Spinal cord (tissue), 9 donors: ENCODE measurements at regions not wholly inside any gene's neighbourhood (a gene's known extent, or its start where the extent isn't known, plus 50 kb on each side); places are given as distances from the start of the nearest gene placed in this dataset.
A peak's percentile ranks its signal among the peaks of the same experiment; 100 is the strongest.
"Not testable (repeated sequence)": the region's sequence is repeated elsewhere in the genome, so short reads cannot be mapped to it uniquely, and the experiment has no call there.

ENCODE experiments used
- DNase-seq, 6 donors: peaks; one replicate each; pipeline versions ENCODE4 v3.0.0 to v3.0.0-alpha.2; 2013 to 2015; ENCODE audit warnings: low spot score in 6 of 6, low read depth in 4 of 6
- H3K27ac ChIP-seq: one replicate; pipeline ENCODE4 v1.5.1; 2013; ENCODE audit warnings: low read depth, low read length, control low read depth
- H3K27me3 ChIP-seq: one replicate; pipeline ENCODE4 v1.6.1; 2013; ENCODE audit warnings: low read length; ENCODE audit not compliant: control insufficient read depth, insufficient read depth
- H3K36me3 ChIP-seq: one replicate; pipeline ENCODE4 v1.6.1; 2013; ENCODE audit warnings: low read length; ENCODE audit not compliant: control insufficient read depth, insufficient read depth
- H3K4me1 ChIP-seq: one replicate; pipeline ENCODE4 v1.6.1; 2013; ENCODE audit warnings: low read length; ENCODE audit not compliant: control insufficient read depth, insufficient read depth
- H3K4me3 ChIP-seq: one replicate; pipeline ENCODE4 v1.5.1; 2013; ENCODE audit warnings: low read depth, low read length, control low read depth
- H3K9me3 ChIP-seq: one replicate; pipeline ENCODE4 v1.6.1; 2013; ENCODE audit warnings: low read length; ENCODE audit not compliant: control insufficient read depth, insufficient read depth
- WGBS: methylation state at CpG from one replicate; pipeline ENCODE4 v1.1.5; 2013; ENCODE audit warnings: missing lambda C conversion rate; ENCODE audit not compliant: insufficient coverage; 5-methylcytosine and 5-hydroxymethylcytosine counted together
- donor health status: healthy.

DNA sequence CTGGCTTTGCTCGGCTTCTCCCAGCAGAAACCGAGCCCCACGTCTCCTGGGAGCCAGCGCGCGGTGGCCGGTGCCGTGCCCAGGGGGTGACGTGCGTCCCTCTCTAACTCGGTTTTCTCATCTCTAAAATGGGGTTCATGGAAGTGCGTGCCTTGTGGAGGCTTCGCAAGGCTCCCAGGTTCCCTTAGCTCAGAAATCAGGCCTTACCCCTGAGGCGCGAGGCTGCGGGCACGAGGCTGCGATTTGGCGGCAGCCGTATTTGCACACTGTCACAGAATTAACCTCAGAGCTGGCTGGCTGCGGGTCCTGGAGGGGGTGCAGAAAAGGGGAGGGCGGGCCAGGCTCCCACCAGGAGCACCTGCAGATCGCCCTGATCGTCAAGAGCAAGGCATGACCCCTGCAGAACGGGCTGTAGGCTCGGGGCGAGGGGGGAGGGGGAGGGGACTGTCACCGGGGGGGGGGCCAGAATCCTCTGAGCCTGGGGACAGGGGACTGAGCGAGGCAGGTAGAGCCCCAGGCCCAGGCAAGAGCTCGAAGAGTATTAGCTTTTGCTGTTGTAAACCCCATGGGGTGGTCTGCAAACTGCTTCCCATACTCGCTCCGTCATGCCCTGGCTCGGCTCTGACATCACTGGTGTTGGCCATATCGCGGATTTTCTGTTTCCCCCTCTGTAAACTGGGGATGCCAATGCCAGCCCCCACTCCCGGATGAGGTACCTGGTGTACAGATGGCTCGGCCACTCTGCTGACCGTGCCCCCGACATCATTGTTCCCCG is 62.2 kb downstream of the CCNE1 start:
- Histone ChIP-seq H3K36me3 (no peaks in the 10 kb centered on the region), H3K27me3 (peaks cover 11% of the 10 kb centered on the region), H3K9me3 (no peaks in the 10 kb centered on the region), H3K4me3 (no peak overlapping the region), H3K4me1 (peaks cover 25% of the 10 kb centered on the region), H3K27ac (no peak overlapping the region)
- 25% methylated on average over 31 of the region's 40 CpGs for WGBS
- DNase-seq, result peak in 1 of 6 donors; percentile 13

DNA sequence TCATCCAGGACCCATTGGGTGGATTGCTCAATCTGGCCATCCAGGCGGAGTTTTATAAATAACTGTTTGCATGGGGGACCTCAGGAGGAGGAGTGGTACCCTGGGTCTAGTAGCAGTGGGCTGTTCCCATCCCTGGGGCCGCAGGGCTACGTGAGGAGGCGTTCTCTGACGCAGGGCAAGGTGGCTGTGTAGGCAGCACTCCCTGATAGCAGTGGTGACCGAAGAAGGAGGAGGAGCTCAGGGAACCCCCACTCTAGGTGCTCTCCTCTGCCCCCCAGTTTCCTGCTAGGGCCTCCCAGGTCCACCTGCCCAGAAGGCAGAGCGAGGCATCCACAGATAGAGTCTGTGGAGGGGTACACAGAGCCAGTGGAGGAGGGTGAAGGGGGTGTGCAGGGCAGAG is 64.1 kb downstream of the CCNE1 start:
- 88% methylated on average over 6 of the region's 7 CpGs for WGBS
- DNase-seq, result no peak
- no peaks in the 10 kb centered on the region for H3K36me3 ChIP-seq
- no peak overlapping the region for H3K4me3 ChIP-seq
- H3K27me3 ChIP-seq, result peaks cover 11% of the 10 kb centered on the region
- H3K4me1 ChIP-seq, result peaks cover 25% of the 10 kb centered on the region
- no peak overlapping the region for H3K27ac ChIP-seq
- H3K9me3 ChIP-seq, result no peaks in the 10 kb centered on the region

DNA sequence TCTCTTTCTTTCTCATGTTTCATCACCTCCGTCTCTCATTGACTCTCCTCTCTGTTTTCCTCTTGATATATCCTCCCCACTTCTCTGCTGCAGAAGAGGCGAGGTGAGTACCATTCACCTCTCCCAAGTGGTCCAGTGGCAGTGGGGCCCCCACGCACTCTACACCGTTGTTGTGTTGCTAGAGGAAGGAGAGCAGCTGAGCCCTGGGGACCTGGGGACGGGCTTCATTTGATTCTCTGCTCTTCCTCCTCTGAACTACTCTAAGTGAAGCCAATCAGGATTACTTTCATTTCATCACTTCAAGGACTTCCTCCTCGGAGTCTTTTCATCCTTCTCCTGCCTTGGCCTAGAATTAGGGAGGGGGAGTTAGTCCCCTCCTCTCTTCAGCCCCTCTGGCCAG is 64.6 kb downstream of the CCNE1 start:
- peaks cover 11% of the 10 kb centered on the region for H3K27me3 ChIP-seq
- no peaks in the 10 kb centered on the region for H3K36me3 ChIP-seq
- H3K4me1 ChIP-seq, result peaks cover 25% of the 10 kb centered on the region
- no CpG with 5 or more reads among the region's 6 CpGs for WGBS
- no peak for DNase-seq
- H3K4me3 ChIP-seq, result no peak overlapping the region
- H3K27ac ChIP-seq, result no peak overlapping the region
- H3K9me3 ChIP-seq, result no peaks in the 10 kb centered on the region

DNA sequence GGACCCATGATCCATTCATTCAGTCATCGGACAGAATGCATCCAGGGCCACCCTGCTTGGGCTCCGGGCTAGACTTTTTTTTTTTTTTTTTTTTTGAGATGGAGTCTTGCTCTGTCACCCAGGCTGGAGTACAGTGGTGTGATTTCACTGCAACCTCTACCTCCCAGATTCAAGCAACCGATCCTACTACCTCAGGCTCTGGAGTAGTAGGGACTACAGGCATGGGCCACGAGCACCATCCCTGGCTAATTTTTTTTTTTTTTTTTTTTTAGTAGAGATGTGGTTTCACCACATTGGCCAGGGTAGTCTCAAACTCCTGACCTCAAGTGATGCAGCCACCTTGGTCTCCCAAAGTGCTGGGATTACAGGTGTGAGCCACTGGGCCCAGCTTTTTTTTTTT is 65.1 kb downstream of the CCNE1 start:
- not testable (repeated sequence) for H3K4me3 ChIP-seq, H3K36me3 ChIP-seq, H3K9me3 ChIP-seq, H3K27ac ChIP-seq, DNase-seq
- Histone ChIP-seq H3K27me3 (peaks cover 11% of the 10 kb centered on the region), H3K4me1 (peaks cover 25% of the 10 kb centered on the region)
- 88% methylated on average over 1 of the region's 4 CpGs for WGBS

DNA sequence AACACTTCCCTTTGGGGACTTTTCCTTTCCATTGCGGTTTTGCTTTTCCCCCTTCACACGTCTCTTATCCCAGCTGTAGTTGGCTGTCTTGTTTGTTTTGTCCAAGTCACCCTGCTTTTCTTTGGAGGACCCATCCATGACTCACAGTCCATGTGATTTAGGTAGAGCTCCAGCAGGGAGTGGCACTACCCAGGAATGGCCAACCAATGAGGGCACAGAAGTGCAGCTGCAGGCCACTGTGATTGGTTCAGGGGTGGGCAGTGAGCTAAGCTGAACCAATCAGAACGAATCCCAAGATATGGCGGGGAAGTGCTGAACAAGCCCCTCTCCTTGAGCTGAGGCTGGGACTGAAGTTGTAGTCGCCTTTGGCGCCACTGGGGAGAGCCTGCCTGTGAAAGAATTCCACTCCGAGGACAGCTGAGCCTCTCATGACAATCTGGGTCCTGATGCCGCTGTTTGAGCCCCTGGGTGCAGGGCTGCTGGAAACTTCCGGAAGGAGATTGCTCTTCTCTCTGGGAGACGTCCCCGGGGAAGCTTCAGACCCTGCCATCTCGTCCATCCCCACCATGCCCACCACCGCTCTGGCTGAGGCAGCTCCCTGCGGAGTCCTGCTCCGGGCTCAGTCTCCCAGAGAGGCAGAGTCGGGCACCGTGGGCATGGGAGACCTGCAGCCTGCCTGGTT is 62.9 kb upstream of the URI1 start:
- no peaks in the 10 kb centered on the region for H3K27me3 ChIP-seq
- no peaks in the 10 kb centered on the region for H3K36me3 ChIP-seq
- no peak overlapping the region for H3K4me3 ChIP-seq
- DNase-seq, result peak in 2 of 6 donors; percentile 30 to 73
- H3K9me3 ChIP-seq, result no peaks in the 10 kb centered on the region
- peaks cover 7% of the 10 kb centered on the region for H3K4me1 ChIP-seq
- 70% methylated on average over 17 of the region's 17 CpGs for WGBS
- no peak overlapping the region for H3K27ac ChIP-seq

DNA sequence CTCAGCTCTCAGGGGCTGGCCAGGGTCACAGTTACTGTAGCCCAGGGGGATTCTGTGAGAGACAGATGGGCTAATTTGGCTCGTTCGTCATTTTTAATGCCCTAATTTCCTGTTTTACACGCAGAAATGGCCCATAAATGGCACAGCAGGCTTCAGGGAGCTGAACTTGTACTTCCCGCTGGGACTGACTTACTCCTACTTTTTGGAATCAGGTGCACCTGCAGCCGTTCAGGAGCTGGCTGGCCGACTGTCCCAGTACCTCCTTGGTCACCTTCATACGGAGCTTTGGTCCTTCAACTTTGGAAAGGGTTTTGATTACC is 62.4 kb upstream of the URI1 start:
- Histone ChIP-seq H3K27ac (no peak overlapping the region), H3K4me3 (no peak overlapping the region), H3K27me3 (no peaks in the 10 kb centered on the region), H3K36me3 (no peaks in the 10 kb centered on the region), H3K9me3 (no peaks in the 10 kb centered on the region), H3K4me1 (peaks cover 3% of the 10 kb centered on the region)
- WGBS, result 70% methylated on average over 5 of the region's 7 CpGs
- no peak for DNase-seq

DNA sequence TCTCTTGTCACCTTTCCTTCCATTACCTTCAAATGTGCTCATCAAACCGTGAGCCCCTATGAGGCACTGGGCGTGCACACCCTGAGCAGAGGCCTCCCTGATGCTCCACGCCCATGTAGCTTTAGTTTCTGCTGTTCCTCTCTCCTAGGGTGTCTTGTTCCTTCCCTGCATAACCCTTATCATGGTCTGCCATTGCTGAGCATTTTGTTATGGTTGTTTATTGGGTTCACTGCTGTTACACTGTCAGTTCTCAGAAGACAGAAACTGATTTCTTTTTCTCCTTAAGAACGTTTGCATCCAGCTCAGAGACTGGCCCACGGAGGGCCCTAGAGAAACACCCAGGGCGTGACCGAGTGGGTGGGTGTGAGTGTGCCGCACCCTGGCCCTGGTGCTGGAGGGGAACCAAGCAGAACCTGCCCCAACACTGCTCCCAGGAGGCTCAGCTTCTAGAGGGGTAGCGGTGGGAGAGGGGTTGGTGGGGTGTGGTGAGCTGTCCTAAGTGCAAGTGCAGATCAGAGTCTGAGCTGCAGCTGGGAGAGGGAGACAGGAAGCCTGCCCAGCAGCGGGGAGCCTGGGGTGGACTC is 61.4 kb upstream of the URI1 start:
- DNase-seq, result no peak
- H3K36me3 ChIP-seq, result no peaks in the 10 kb centered on the region
- H3K27me3 ChIP-seq, result no peaks in the 10 kb centered on the region
- no peak overlapping the region for H3K27ac ChIP-seq
- WGBS, result 92% methylated on average over 7 of the region's 10 CpGs
- H3K4me3 ChIP-seq, result no peak overlapping the region
- H3K9me3 ChIP-seq, result no peaks in the 10 kb centered on the region
- H3K4me1 ChIP-seq, result no peaks in the 10 kb centered on the region

DNA sequence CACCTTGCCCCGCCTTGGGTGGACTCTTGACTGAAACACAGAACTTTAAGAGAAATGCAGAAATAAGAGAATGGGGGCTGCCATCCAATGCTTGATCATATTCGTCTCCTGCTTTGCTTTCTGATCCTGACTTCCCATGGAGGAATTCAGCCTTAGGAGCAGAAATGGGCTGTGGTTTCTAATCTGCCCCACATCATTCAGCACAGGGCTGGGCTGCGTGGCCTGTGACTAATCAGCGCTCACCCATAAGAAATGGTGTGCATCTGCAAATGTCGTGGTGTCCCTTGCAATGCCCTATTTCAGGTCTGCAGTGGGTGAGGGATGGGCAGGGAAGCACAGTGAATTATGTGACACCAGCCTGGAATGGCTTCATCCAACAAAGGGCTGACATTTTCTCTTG is 60.7 kb upstream of the URI1 start:
- Histone ChIP-seq H3K4me3 (no peak overlapping the region), H3K36me3 (no peaks in the 10 kb centered on the region), H3K9me3 (no peaks in the 10 kb centered on the region), H3K27ac (no peak overlapping the region), H3K27me3 (no peaks in the 10 kb centered on the region), H3K4me1 (no peaks in the 10 kb centered on the region)
- DNase-seq, result no peak
- 76% methylated on average over 4 of the region's 5 CpGs for WGBS

DNA sequence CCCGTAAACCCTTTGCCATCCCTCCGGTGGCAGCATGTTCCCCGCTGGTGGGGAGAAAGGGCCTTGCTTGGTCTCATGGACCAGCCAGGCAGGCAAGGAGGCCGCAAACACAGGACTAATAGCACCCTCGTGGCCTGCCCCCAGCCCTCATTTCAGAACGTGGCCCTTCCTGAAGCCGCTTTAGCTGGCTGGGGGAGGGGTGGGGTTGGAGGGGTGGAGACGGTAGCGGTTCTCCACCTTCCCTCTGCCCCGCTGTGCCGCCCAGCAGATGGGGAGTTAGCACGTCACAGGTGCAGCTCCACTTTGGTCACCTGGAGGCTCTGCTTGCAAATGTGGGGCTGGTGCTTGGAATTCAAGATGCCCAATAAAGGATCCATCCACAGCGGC is 59.3 kb upstream of the URI1 start:
- Histone ChIP-seq H3K36me3 (no peaks in the 10 kb centered on the region), H3K4me1 (peaks cover 5% of the 10 kb centered on the region), H3K27ac (no peak overlapping the region), H3K4me3 (no peak overlapping the region), H3K27me3 (no peaks in the 10 kb centered on the region), H3K9me3 (no peaks in the 10 kb centered on the region)
- 79% methylated on average over 9 of the region's 13 CpGs for WGBS
- DNase-seq, result no peak

DNA sequence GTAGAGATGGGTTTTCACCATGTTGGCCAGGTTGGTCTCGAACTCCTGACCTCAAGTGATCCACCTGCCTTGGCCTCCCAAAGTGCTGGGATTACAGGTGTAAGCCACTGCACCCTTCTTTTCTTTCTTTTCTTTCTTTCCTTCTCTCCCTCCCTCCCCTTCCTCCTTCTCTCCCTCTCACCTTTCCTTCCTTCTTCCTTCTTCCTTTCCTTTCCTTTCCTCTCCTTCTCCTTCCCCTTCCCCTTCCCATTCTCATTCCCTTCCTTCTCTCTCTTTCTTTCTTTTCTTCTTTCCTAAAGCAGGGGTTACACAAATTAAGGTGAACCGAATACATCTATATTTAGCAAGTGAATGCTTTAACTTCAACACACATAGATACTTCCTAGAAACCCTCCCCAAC is 58.0 kb upstream of the URI1 start:
- Histone ChIP-seq H3K36me3 (no peaks in the 10 kb centered on the region), H3K4me3 (no peak overlapping the region), H3K27me3 (no peaks in the 10 kb centered on the region), H3K4me1 (peaks cover 5% of the 10 kb centered on the region), H3K9me3 (no peaks in the 10 kb centered on the region), H3K27ac (no peak overlapping the region)
- no peak for DNase-seq
- 100% methylated on average over 1 of the region's 2 CpGs for WGBS
